Prostate gland (tissue), 2 donors: ENCODE measurements at regions not wholly inside any gene's neighbourhood (a gene's known extent, or its start where the extent isn't known, plus 50 kb on each side); places are given as distances from the start of the nearest gene placed in this dataset.
"Not testable (repeated sequence)": the region's sequence is repeated elsewhere in the genome, so short reads cannot be mapped to it uniquely, and the experiment has no call there.

Source experiments
- DNase-seq: peaks from one replicate; pipeline ENCODE4 v3.0.0-alpha.2; 2019; ENCODE audit warnings: low spot score
- H3K27ac ChIP-seq, 2 donors: fragments of 200-600 bp; sonication (generic); 2 replicates each; pipeline ENCODE4 v1.5.1; 2017 to 2019
- H3K27me3 ChIP-seq: fragments of 200-600 bp; sonication (generic); replicated peaks from 2 replicates; pipeline ENCODE4 v1.5.1; 2019; ENCODE audit not compliant: insufficient read depth
- H3K36me3 ChIP-seq, 2 donors: fragments of 200-600 bp; sonication (generic); 1 replicate in 1 of 2; 2 replicates in 1 of 2; pipeline versions ENCODE4 v1.5.1 to v1.8.1; 2017 to 2019
- H3K4me1 ChIP-seq: fragments of 200-600 bp; sonication (generic); replicated peaks from 2 replicates; pipeline ENCODE4 v1.5.1; 2019
- H3K4me3 ChIP-seq, 2 donors: fragments of 200-600 bp; sonication (generic); 2 replicates each; pipeline ENCODE4 v1.5.1; 2017 to 2019
- H3K9me3 ChIP-seq: fragments of 200-600 bp; sonication (generic); 2 replicates; pipeline ENCODE4 v1.5.1; 2017
- CTCF ChIP-seq, 4 experiments: fragments of 200-600 bp in 2 of 4; fragments of 450-650 bp in 2 of 4; sonication (generic) in 2 of 4; IDR thresholded peaks; 1 replicate in 3 of 4; 2 replicates in 1 of 4; pipeline ENCODE4 v1.5.1; 2016 to 2019; ENCODE audit warnings: antibody characterized with exemption in 4 of 4, mild to moderate bottlenecking in 2 of 4, moderate library complexity in 2 of 4
- POLR2A ChIP-seq: fragments of 450-650 bp; IDR thresholded peaks from one replicate; pipeline ENCODE4 v1.6.1; 2016; ENCODE audit warnings: antibody characterized with exemption, mild to moderate bottlenecking
- POLR2AphosphoS5 ChIP-seq: sonication (generic); formaldehyde crosslinking; IDR thresholded peaks from one replicate; pipeline ENCODE4 v1.6.1; 2017; ENCODE audit warnings: antibody characterized with exemption
- WGBS: methylation state at CpG from one replicate; pipeline ENCODE4 v1.1.5; 2018; 5-methylcytosine and 5-hydroxymethylcytosine counted together
- intact Hi-C: fragments of 100-400 bp; cut with DNase I; formaldehyde crosslinking; loops from one replicate; pipeline ENCODE4 v1.14.2; 2022

GRCh38 chr2:144983107-144983506 lies 463.2 kb upstream of the ZEB2 start:
- H3K27ac ChIP-seq, result no peak overlapping the region
- H3K4me3 ChIP-seq, result no peak overlapping the region
- WGBS, result 91% methylated on average over 2 of the region's 2 CpGs
- no peaks in the 10 kb centered on the region for H3K27me3 ChIP-seq
- H3K4me1 ChIP-seq, result no peaks in the 10 kb centered on the region
- H3K36me3 ChIP-seq, result no peaks in the 10 kb centered on the region
- no peaks in the 10 kb centered on the region for H3K9me3 ChIP-seq
- intact Hi-C loops, result no loop called here
- DNase-seq, result no peak
- no peak for TF ChIP-seq CTCF (IDR thresholded peaks at IDR 0.05)
- TF ChIP-seq POLR2A, result no peak
- no peak for TF ChIP-seq POLR2AphosphoS5

GRCh38 chr2:144982481-144982880 lies 462.6 kb upstream of the ZEB2 start:
- Histone ChIP-seq H3K4me1 (no peaks in the 10 kb centered on the region), H3K4me3 (no peak overlapping the region), H3K27ac (no peak overlapping the region), H3K9me3 (no peaks in the 10 kb centered on the region), H3K27me3 (no peaks in the 10 kb centered on the region), H3K36me3 (no peaks in the 10 kb centered on the region)
- intact Hi-C loops, result no loop called here
- no peak for DNase-seq
- TF ChIP-seq CTCF (IDR thresholded peaks at IDR 0.05) (no peak), POLR2A (no peak), POLR2AphosphoS5 (no peak)
- 95% methylated on average over 2 of the region's 2 CpGs for WGBS

GRCh38 chr2:144975881-144976280 lies 456.0 kb upstream of the ZEB2 start:
- no peaks in the 10 kb centered on the region for H3K4me1 ChIP-seq
- 77% methylated on average over 3 of the region's 3 CpGs for WGBS
- no peak for DNase-seq
- TF ChIP-seq POLR2A (no peak), CTCF (IDR thresholded peaks at IDR 0.05) (no peak), POLR2AphosphoS5 (no peak)
- no peak overlapping the region for H3K4me3 ChIP-seq
- no peaks in the 10 kb centered on the region for H3K9me3 ChIP-seq
- H3K27ac ChIP-seq, result no peak overlapping the region
- intact Hi-C loops, result no loop called here
- no peaks in the 10 kb centered on the region for H3K36me3 ChIP-seq
- H3K27me3 ChIP-seq, result no peaks in the 10 kb centered on the region

DNA sequence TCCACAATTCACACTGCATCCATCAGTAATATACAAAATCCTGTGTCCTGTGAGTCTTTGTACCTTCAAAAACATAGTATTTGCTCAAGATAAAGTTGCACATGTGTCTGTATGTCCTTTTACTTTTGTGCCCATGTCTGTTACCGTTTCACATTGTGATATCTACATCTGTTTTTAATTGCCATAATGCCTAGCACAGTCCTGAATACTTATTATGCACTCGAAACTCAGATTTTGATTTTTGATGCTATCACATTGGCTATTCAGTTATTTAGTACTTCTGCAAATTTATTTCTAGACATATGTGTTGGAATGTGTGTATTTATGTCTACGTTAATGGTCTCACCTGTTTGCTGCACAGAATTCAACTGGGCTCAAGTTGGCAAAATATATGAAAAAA lies 452.8 kb upstream of the ZEB2 start:
- intact Hi-C loops, result no loop called here
- whole genome bisulfite sequencing, result 80% methylated on average over 3 of the region's 3 CpGs
- Histone ChIP-seq H3K4me1 (no peaks in the 10 kb centered on the region), H3K27ac (no peak overlapping the region), H3K9me3 (no peaks in the 10 kb centered on the region), H3K4me3 (no peak overlapping the region), H3K27me3 (no peaks in the 10 kb centered on the region), H3K36me3 (no peaks in the 10 kb centered on the region)
- TF ChIP-seq CTCF (IDR thresholded peaks at IDR 0.05), result no peak
- TF ChIP-seq POLR2A, result no peak
- TF ChIP-seq POLR2AphosphoS5, result no peak
- DNase-seq, result no peak

- no peaks in the 10 kb centered on the region for H3K36me3 ChIP-seq
- no peak overlapping the region for H3K4me3 ChIP-seq
- TF ChIP-seq POLR2A (no peak), CTCF (IDR thresholded peaks at IDR 0.05) (no peak), POLR2AphosphoS5 (no peak)
- intact Hi-C loops, result no loop called here
- no peaks in the 10 kb centered on the region for H3K27me3 ChIP-seq
- no peaks in the 10 kb centered on the region for H3K9me3 ChIP-seq
- WGBS, result 76% methylated on average over 6 of the region's 6 CpGs
- H3K4me1 ChIP-seq, result no peaks in the 10 kb centered on the region
- DNase-seq, result no peak
- H3K27ac ChIP-seq, result no peak overlapping the region
Measured at GRCh38 chr2:144971786-144972335, 451.9 kb upstream of the ZEB2 start.

GRCh38 chr2:144970410-144970809 lies 450.5 kb upstream of the ZEB2 start:
- H3K4me1 ChIP-seq, H3K9me3 ChIP-seq, H3K27me3 ChIP-seq, H3K36me3 ChIP-seq, intact Hi-C loops, H3K27ac ChIP-seq, H3K4me3 ChIP-seq, DNase-seq: not testable (repeated sequence)
- 83% methylated on average over 1 of the region's 1 CpG for WGBS

DNA sequence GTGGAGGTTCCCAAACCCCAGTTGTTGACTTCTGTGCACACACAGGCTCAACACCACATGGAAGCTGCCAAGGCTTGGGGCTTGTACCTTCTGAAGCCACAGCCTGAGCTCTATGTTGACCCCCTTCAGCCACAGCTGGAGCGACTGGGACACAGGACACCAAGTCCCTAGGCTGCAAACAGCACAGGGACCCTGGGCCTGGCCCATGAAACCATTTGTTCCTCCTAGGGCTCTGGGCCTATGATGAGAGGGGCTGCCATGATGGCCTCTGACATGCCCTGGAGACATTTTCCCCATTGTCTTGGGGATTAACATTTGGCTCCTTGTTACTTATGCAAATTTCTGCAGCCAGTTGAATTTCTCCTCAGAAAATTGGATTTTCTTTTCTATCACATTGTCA lies 449.6 kb upstream of the ZEB2 start:
- WGBS, result 90% methylated on average over 1 of the region's 1 CpG
- H3K4me1 ChIP-seq, intact Hi-C loops, H3K9me3 ChIP-seq, H3K36me3 ChIP-seq, H3K27ac ChIP-seq, H3K27me3 ChIP-seq, DNase-seq, H3K4me3 ChIP-seq: not testable (repeated sequence)
